ENCODE measurements at regions not wholly inside any gene's neighbourhood (a gene's known extent, or its start where the extent isn't known, plus 50 kb on each side); places are given as distances from the start of the nearest gene placed in this dataset.

DNA sequence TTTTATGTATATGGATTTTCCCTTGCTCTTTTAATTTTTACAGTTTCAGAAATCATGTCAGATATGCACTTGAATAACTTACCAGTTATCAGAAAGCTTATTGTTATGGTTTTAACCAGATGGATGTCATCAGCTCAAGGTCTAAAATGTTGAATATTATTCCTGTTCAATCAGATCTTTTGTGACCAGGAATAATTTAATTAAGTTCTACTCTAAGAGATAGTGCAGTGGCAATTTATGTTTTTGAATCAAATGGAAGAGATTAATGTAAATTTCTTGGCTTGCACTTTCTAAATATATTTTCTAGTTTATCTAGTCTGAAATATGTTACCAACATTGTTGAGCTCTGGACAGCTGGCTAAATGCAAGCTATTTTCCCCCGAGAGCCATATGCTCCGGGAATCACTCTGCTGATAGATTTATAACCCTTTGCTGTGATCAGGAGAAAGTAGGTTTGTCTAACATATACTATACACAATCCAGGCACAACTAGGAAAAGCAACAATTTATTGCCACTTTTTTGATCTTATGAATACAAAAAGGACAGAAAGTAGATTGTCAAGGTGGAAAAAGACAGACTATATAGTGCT lies 76.8 kb upstream of the CD96 start:
- TF ChIP-seq, protein P1, sequence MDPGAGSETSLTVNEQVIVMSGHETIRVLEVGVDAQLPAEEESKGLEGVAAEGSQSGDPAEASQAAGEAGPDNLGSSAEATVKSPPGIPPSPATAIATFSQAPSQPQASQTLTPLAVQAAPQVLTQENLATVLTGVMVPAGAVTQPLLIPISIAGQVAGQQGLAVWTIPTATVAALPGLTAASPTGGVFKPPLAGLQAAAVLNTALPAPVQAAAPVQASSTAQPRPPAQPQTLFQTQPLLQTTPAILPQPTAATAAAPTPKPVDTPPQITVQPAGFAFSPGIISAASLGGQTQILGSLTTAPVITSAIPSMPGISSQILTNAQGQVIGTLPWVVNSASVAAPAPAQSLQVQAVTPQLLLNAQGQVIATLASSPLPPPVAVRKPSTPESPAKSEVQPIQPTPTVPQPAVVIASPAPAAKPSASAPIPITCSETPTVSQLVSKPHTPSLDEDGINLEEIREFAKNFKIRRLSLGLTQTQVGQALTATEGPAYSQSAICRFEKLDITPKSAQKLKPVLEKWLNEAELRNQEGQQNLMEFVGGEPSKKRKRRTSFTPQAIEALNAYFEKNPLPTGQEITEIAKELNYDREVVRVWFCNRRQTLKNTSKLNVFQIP (CRISPR knock-in tag; IDR thresholded peaks at IDR 0.05; ENCODE audit: borderline replicate concordance, low read depth) = no peak
- TF ChIP-seq ZNF8 (CRISPR knock-in tag; IDR thresholded peaks at IDR 0.05) (no peak), ZFP3 (CRISPR knock-in tag; IDR thresholded peaks at IDR 0.05) (no peak), PATZ1 (CRISPR knock-in tag; IDR thresholded peaks at IDR 0.05; ENCODE audit: borderline replicate concordance) (no peak), CREB5 (CRISPR knock-in tag; IDR thresholded peaks at IDR 0.05; ENCODE audit: low read depth) (no peak), GLIS3 (CRISPR knock-in tag; IDR thresholded peaks at IDR 0.05) (no peak), TCF4 (CRISPR knock-in tag; IDR thresholded peaks at IDR 0.05; ENCODE audit: borderline replicate concordance) (peak; percentile 47; the same call in 1 of the 2 replicates), TSHZ2 (CRISPR knock-in tag; IDR thresholded peaks at IDR 0.05) (peak; percentile 61; the same call in 1 of the 2 replicates), PPARA (CRISPR knock-in tag; IDR thresholded peaks at IDR 0.05; ENCODE audit: borderline replicate concordance) (no peak), ISL1 (CRISPR knock-in tag; IDR thresholded peaks at IDR 0.05) (peak; percentile 79), ARNTL (CRISPR knock-in tag; IDR thresholded peaks at IDR 0.05; ENCODE audit: borderline replicate concordance, low read depth) (no peak), ZC3H10 (CRISPR knock-in tag; IDR thresholded peaks at IDR 0.05) (no peak)
- TF ChIP-seq, protein P2, sequence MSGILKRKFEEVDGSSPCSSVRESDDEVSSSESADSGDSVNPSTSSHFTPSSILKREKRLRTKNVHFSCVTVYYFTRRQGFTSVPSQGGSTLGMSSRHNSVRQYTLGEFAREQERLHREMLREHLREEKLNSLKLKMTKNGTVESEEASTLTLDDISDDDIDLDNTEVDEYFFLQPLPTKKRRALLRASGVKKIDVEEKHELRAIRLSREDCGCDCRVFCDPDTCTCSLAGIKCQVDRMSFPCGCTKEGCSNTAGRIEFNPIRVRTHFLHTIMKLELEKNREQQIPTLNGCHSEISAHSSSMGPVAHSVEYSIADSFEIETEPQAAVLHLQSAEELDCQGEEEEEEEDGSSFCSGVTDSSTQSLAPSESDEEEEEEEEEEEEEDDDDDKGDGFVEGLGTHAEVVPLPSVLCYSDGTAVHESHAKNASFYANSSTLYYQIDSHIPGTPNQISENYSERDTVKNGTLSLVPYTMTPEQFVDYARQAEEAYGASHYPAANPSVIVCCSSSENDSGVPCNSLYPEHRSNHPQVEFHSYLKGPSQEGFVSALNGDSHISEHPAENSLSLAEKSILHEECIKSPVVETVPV (CRISPR knock-in tag; IDR thresholded peaks at IDR 0.05) = no peak
